ENCODE measurements at regions not wholly inside any gene's neighbourhood (a gene's known extent, or its start where the extent isn't known, plus 50 kb on each side); places are given as distances from the start of the nearest gene placed in this dataset.

- H3K4me3 ChIP-seq (ENCODE audit: low read depth, low read length), result no peak overlapping the region
- no peak for TF ChIP-seq CTCF (IDR thresholded peaks at IDR 0.05; ENCODE audit: low read depth, low read length)
- no peak for DNase-seq (ENCODE audit: low read depth, low spot score)
- in situ Hi-C loops (cut with HindIII; ENCODE audit: low sequenced_read_pairs), result no loop called here
Measured at GRCh38 chrX:120697053-120697452, 67.2 kb upstream of the C1GALT1C1 start.

DNA sequence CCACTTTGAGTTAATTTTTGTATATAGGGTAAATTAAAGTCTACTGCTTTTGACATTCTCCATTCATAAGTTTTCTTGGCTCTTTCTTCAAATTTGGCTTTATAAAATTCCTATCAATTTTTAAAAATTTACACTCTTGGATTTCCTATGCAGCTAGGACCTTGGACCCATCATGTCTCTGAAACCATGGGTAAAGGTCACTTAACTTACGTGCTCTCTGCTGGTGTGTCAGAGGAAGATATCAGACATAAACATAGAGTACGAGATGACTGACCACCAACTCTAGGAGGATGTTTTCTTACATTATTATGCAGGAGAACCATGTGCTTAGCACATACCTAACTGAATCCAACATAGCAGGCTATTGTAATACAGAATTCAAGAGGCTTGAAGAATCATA lies 62.5 kb upstream of the C1GALT1C1 start:
- TF ChIP-seq CTCF (IDR thresholded peaks at IDR 0.05; ENCODE audit: low read depth, low read length), result no peak

DNA sequence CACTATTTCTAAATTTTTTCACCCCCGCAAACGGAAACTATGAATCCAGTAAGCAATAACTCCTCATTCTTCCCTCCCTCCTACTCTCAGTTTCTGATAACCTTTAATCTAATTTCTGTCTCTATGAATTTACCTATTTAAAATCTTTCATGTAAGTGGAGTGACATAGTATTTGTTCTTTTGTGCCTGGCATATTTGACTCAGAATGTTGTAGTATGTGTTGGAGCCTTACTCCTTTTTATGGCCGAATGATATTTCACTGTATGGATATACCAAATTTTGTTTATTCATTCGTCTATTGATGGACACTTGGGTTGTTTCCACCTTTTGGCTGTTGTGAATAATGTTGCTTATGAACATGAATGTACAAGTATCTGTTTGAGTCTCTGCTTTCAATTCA lies 61.1 kb upstream of the C1GALT1C1 start:
- in situ Hi-C loops (cut with HindIII; ENCODE audit: low sequenced_read_pairs), result no loop called here
- TF ChIP-seq CTCF (IDR thresholded peaks at IDR 0.05; ENCODE audit: low read depth, low read length), result no peak
- no peak overlapping the region for H3K4me3 ChIP-seq (ENCODE audit: low read depth, low read length)
- no peak for DNase-seq (ENCODE audit: low read depth, low spot score)

More for the DNA sequence above, 62.5 kb upstream of the C1GALT1C1 start:
- H3K4me3 ChIP-seq (ENCODE audit: low read depth, low read length), result no peak overlapping the region
- no peak for DNase-seq (ENCODE audit: low read depth, low spot score)
- in situ Hi-C loops (cut with HindIII; ENCODE audit: low sequenced_read_pairs), result no loop called here

GRCh38 chrX:120690344-120690743 lies 60.5 kb upstream of the C1GALT1C1 start:
- in situ Hi-C loops (cut with HindIII; ENCODE audit: low sequenced_read_pairs), result no loop called here
- TF ChIP-seq CTCF (IDR thresholded peaks at IDR 0.05; ENCODE audit: low read depth, low read length), result no peak
- DNase-seq (ENCODE audit: low read depth, low spot score), result no peak
- no peak overlapping the region for H3K4me3 ChIP-seq (ENCODE audit: low read depth, low read length)

DNA sequence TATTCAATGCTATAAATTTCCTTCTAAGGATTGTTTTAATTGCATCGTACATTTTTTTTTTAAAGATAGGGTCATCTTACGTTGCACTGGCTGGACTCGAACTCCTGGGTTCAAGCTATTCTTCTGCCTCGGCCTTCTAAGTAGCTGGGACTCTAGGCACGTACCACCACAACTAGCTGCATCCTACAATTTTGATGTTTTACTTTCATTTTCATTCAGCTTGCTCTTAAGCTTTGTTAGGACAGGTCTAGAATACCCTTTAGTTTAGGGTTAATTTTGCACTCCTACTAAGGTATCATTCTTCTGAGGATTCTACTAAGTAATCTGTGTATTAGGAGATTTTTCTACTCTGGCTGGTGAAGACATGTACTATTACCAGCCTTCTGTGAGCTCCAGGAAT lies 50.2 kb upstream of the C1GALT1C1 start:
- in situ Hi-C loops (cut with HindIII; ENCODE audit: low sequenced_read_pairs), result no loop called here
- no peak overlapping the region for H3K4me3 ChIP-seq (ENCODE audit: low read depth, low read length)
- no peak for TF ChIP-seq CTCF (IDR thresholded peaks at IDR 0.05; ENCODE audit: low read depth, low read length)
- DNase-seq (ENCODE audit: low read depth, low spot score), result no peak
